ENCODE measurements at regions not wholly inside any gene's neighbourhood (a gene's known extent, or its start where the extent isn't known, plus 50 kb on each side); places are given as distances from the start of the nearest gene placed in this dataset.

GRCh38 chr4:173866322-173867026 is 336.4 kb upstream of the HAND2 start:
- TF ChIP-seq EZH2phosphoT487 (IDR thresholded peaks at IDR 0.05; ENCODE audit: insufficient read depth, low read depth) (no peak), EZH2 (IDR thresholded peaks at IDR 0.05; ENCODE audit: insufficient read depth, poor library complexity, severe bottlenecking) (no peak)

All from GM23248 (cell line).